Activated CD4-positive, alpha-beta T cell treated with anti-CD3 and anti-CD28 coated beads, Interleukin-10, Interleukin-2, amounts not matched to agents 100 ng/mL and 50 ng/mL, durations not matched to agents 16 hours and 8 hours (primary cell): ENCODE measurements at regions not wholly inside any gene's neighbourhood (a gene's known extent, or its start where the extent isn't known, plus 50 kb on each side); places are given as distances from the start of the nearest gene placed in this dataset.
"Not testable (repeated sequence)": the region's sequence is repeated elsewhere in the genome, so short reads cannot be mapped to it uniquely, and the experiment has no call there.

Experiments
- DNase-seq: peaks from one replicate; pipeline ENCODE4 v3.0.0-alpha.2; 2020

GRCh38 chr16:26511463-26511862 lies 555.3 kb upstream of the C16orf82 start:
- DNase-seq, result no peak

DNA sequence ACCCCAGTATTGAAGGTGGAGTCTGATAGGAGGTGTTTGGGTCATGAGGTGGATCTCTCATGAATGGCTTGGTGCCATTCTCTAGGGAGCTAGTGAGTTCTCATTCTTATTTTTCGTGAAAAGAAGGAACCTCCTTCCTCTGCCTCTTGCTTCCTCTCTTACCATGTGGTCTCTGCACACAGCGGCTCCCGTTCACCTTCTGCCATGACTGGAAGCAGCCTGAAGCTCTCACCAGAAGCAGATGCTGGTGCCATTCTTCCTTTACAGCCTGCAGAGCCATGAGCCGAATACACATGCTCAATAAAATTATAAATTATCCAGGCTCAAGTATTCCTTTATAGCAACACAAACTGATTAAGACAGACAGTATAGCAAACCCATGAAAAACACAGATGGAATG lies 545.1 kb upstream of the C16orf82 start:
- no peak for DNase-seq

DNA sequence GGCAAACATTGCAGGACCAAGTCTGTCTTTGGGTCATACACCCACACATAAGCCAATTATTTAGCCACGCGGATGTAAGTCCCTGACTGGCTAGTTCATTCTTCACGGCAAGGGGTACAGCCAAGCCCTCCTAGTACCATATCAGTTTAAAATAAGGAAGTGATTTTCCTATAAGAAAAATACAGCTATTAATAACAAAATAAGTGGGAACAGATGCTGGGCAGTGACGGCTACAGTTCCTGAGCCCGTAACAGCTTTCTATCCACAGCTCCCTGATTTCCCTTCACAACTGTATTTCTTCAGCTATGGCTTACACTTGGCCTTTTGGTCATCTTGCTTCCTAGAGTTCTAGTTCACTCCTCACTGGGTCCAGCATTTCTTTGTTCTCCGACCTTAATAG lies 542.4 kb upstream of the C16orf82 start:
- DNase-seq, result no peak

DNA sequence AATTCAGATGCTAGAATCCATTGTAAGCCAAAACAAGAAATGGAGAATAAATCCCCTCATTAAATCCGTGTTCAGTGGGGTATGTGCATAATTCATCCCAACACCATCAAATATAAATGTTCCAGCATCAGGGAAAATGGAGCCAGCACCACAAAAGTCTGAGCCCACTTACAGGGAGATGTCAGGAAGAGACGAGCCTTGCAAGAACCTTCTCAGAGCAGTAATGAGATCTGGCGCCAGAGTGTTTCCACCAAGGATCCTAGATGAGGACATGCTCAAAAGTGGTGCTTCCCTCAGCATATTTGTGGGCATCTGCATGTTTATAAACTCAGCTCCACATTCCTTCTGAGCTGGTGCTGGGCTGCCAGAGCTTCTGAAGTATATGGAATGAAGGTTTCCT lies 541.9 kb upstream of the C16orf82 start:
- DNase-seq, result no peak

DNA sequence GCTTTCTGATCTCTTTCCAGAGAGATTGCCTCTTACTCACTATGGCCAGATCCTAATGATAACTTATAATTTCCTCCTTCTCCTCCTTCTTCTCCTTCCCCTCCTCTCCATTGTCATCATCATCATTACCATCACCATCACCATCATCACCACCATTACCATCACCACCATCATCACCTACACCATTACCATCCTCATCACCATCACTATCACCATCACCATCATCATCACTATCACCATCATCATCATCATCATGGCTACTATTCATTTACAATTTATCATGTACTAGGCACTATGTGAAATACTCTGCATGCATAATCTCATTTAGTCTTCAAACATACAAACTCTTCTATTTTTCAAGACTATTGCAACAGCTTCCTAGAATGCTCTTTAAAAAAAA lies 540.9 kb upstream of the C16orf82 start:
- no peak for DNase-seq

DNA sequence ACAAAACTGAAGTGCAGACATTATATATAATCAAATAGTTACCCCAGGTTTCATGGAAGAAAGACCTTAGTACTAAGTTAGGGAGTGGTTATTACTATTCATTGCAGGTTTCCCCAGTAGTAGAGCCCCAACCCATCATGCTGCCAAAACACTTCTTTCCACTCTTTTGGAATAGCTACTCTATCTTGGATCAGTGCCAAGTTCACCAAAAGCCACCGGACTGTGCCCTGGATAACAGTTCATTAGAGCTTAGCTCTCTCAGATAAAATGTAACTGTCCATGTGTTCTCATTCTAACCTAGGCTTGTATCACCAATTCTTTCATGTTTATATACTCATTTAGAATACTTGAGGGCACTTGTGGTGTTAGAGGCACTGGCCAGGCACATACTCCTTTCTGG lies 540.1 kb upstream of the C16orf82 start:
- DNase-seq, result no peak

- no peak for DNase-seq
Observed at GRCh38 chr16:26530584-26531289, 536.0 kb upstream of the C16orf82 start.

GRCh38 chr16:26531290-26531730 lies 535.4 kb upstream of the C16orf82 start:
- no peak for DNase-seq

- no peak for DNase-seq
Observed at GRCh38 chr16:26532456-26532855, 534.3 kb upstream of the C16orf82 start.

DNA sequence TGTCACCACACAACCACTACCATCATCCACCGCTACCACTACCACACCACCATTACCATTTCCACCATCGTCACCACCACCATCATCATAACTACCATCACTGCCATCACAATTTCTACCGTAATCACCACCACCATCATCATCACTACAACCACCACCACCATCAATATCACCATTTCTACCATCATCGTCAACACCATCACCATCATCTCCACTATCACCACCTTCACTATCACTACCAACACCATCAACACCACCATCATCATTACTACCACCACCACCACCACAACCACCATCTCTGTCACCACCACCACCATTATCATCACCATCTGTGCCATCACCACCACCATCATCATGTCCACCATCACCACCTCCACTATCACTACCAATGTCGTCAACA lies 524.5 kb upstream of the C16orf82 start:
- DNase-seq, result no peak

- no peak for DNase-seq
Observed at GRCh38 chr16:26546573-26546972, 520.2 kb upstream of the C16orf82 start.

DNA sequence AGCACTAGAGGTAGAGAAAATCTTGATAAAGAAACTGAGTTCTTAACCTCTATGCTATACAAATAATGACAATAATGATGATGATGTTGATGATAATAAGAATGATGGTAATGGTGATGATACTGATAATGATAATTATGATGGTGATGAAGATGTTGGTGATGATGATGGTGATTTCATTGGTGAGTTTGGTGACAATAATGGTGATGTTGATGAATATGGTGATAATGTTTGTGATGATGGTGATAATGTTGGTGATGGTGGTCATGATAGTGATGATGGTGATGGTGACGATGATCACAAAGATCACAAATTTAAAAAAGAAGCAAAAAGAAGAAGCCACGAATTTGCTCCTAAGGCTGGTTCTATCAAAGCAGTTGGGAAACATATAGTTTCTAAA lies 519.0 kb upstream of the C16orf82 start:
- no peak for DNase-seq

GRCh38 chr16:26550111-26550610 lies 516.6 kb upstream of the C16orf82 start:
- no peak for DNase-seq

- DNase-seq, result no peak
Observed at GRCh38 chr16:26554030-26554429, 512.7 kb upstream of the C16orf82 start.

- no peak for DNase-seq
Observed at GRCh38 chr16:26561303-26561702, 505.4 kb upstream of the C16orf82 start.

GRCh38 chr16:26563018-26563417 lies 503.7 kb upstream of the C16orf82 start:
- DNase-seq, result no peak

DNA sequence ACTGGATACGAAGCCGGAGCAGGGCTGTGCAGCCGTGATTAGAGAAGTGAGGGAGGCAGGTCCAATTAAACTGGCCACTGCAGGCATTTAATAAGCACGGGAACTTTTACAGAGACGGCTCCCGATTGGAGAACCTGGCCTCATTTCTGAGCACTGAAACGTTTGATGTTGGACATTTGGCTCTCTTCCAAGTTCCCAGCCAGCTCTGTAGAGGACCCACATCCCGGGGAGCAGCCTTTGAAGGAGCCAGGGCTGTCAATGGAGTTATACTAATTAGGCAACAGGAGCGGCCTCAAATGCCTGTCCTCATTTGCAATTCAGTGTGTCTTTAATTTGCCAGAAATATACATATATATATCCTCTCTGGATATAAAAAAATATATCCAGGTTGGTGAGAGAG lies 499.4 kb upstream of the C16orf82 start:
- DNase-seq, result no peak

- DNase-seq, result peak; percentile 17
Observed at GRCh38 chr16:26569793-26570192, 496.9 kb upstream of the C16orf82 start.

GRCh38 chr16:26578748-26579147 lies 488.0 kb upstream of the C16orf82 start:
- no peak for DNase-seq

- no peak for DNase-seq
Observed at GRCh38 chr16:26583803-26584202, 482.9 kb upstream of the C16orf82 start.

DNA sequence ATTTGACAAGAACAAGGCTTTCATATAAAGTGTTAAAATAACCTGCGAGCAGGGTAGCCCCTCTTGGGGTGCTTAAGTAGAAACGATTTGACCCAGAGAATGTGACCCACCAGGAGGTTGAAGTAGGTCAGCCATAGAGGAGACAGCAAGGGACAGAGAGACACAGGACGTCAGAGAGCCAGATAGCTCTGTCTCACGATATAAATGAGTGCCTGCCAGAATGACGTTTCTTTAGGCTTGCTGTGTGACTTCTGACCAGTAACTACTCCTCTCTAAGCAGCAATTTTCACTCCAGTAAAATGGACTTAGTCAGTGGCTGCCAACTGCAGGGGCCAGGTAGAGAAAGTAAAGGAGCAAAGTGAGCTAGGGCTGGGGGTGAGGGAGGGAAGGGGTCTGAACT lies 473.0 kb upstream of the C16orf82 start:
- no peak for DNase-seq

GRCh38 chr16:26594666-26595065 lies 472.1 kb upstream of the C16orf82 start:
- DNase-seq, result no peak

- no peak for DNase-seq
Observed at GRCh38 chr16:26595199-26595598, 471.5 kb upstream of the C16orf82 start.

- not testable (repeated sequence) for DNase-seq
Observed at GRCh38 chr16:26596033-26596432, 470.7 kb upstream of the C16orf82 start.

DNA sequence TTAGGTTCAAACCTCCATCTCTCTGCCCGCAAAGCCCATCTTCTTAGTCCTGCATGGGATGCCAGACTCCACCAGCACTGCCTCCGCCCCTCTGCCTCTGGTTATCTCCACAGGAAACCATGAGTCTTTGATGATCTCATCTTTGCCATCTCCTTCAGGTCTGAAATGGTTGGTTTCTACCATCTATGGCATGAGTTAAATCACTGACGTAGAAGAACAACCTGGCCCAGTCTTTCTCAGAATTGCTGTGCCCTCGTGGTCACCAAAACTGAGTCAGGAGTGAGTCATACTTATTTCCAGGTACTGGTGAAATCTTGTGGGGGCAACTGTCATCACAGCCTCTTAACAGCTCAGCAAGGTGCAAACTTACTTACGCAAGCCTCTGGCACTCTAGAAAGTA lies 468.7 kb upstream of the C16orf82 start:
- peak; percentile 95 for DNase-seq
